Fibroblast of skin of right biceps (primary cell): ENCODE measurements at regions not wholly inside any gene's neighbourhood (a gene's known extent, or its start where the extent isn't known, plus 50 kb on each side); places are given as distances from the start of the nearest gene placed in this dataset.
A peak's percentile ranks its signal among the peaks of the same experiment; 100 is the strongest.
"Not testable (repeated sequence)": the region's sequence is repeated elsewhere in the genome, so short reads cannot be mapped to it uniquely, and the experiment has no call there.

ENCODE experiments used
- DNase-seq: peaks from one replicate; pipeline ENCODE4 v3.0.0-alpha.2; 2013

DNA sequence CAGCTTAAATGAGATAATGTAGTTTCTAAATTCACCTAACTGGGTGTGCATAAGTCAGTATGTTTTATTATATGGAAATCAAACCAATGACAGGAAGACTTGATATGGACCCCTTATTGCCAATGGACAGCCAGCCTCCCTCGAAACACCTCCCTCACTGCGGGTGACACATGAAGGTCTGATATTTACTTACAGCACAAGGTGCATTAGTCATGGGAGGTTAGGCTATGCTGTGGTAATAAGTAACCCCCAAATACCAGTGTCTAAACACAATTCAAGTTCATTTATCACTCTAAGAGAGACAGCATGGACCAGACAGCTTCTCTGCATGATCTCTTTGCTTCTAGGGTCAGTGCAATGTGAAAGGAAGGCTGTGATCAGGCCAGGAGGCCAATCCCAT lies 126.0 kb upstream of the KCNJ6 start:
- no peak for DNase-seq

DNA sequence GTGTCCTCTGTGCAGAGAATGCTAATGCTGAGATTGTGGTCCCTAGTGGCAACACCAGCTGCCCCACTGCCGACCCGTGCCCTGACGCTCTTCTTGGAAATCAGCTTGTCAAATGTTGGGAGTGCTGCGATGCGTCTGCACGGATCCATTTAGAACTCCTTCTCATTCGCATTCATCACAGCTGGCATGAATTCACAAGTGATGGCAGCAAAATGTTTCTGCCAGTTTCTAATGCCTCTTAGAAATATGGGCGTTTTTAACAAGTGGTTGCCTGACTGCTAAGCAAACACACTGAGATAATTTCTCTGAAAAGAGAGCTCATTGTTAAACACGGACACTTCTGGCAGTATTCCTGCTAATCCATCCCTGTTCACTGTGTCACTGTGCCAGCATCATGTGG lies 131.9 kb upstream of the KCNJ6 start:
- DNase-seq, result no peak

DNA sequence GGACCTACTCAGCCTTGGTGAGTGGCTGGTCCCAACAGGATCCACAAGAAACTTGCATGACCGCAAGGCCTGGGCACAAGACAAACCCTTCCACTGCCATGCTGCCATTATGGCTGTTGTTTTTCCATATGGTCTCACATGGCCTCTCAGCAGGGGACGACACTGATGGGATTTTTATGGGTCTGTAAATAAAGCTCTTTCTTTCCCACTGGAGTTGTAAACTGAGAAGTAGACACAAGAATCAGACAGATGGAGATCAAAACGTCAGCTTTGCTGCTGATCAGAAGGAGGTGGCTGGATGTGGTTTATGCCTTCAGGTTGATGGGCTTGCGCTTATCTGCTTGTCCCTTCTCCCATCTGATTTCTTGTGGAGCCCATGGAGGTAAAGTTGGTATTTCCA lies 138.1 kb upstream of the KCNJ6 start:
- DNase-seq, result no peak

DNA sequence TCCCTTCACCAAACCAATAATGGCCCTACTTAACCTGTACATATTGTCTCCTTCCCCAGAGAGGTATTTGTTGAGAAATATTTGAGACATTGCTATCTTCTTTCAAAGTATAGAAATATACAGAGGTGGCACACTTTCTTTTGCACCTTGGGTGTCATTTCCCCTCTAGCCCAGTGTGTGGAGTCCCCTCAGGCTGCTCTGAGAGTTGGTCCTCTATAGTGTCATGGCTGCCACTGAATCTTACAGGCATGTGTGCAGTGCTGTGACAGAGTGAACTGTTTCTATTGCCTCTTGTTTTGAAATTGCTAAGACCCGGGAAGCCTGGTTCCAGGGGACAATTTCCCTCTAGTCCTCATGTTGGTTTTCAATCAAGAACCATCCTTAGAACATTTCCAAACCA lies 140.2 kb upstream of the KCNJ6 start:
- no peak for DNase-seq

DNA sequence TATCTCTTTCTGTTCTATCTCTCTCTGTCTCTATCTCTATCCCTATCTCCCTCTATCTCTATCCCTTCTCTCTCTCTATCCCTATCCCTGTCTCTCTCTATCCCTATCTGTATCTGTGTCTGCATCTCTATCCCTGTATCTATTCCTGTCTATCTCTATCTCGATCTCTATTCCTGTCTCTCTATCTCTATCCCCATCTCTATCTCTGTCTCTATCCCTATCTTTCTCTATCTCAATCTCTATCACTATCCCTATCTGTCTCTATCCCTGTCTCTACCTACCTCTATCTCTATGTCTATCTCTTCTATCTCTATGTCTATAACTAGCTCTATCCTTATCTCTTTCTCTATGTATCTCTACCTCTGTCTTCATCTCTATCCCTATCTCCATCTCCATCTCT lies 141.4 kb upstream of the KCNJ6 start:
- DNase-seq, result no peak

DNA sequence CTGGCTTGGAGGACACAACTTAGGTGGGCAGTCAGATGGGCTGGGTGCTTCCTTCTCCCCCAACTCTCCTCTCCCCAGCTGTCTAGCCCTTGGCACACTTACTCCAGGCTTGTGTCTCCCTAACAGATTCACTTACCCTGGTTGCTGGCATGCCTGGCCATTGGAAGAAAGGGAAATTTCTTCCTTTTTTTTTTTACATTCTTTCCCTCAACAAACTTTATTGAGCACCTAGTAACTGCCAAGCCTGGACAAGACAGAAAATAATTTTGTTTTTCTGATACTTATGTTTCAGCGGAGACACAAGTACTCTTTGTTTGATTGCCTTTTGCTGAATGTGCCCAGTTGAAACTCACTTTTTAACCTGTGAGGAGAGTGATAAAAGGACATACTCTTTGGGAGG lies 144.3 kb upstream of the KCNJ6 start:
- DNase-seq, result no peak

DNA sequence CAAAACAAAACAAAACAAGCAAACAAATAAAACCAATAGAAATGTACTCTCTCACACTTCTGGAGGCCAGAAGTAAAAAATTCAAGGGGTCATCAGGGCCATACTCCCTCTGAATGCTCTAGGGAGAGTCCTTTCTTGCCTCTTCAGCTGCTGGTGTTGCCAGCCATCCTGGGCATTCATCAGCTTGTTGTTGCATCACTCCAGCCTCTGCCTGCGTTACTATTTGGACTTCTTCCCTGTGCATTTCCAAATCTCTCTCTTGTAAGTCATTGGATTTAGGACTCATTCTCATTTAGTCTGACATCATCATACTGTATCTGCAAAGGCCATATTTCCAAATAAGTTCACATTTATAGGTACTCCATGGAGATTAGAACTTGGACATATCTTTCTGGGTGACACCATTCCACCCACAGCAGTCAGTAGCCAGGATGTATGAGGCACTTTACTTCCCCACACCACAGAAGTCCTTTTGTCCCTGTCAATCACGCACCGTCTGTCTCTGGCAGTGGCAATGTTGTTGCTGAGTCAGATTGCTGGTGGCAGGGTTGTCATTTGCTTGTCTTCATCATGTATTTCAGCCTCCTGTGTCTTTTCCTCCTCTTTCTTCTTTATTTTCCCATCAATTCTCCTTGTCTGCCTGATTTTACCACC lies 151.0 kb upstream of the KCNJ6 start:
- DNase-seq, result no peak

DNA sequence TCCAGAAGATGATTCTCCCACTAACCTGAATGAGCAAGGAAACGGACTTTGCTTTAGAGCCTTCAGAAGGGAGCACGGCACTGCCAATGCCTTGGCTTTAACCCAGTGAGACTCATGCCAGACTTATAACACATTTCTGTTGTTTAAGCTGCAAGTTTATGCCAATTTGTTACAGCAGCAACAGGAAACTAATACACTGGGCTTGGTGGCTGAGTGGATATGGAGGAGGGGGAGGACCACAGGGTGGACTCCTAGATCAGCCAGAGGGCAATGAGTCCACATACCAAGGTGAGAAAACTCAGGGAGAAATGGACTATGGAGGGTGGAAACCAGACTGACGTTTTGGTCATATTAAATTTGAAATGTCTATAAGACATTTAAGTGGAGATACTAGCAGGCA lies 156.2 kb upstream of the KCNJ6 start:
- DNase-seq, result no peak

DNA sequence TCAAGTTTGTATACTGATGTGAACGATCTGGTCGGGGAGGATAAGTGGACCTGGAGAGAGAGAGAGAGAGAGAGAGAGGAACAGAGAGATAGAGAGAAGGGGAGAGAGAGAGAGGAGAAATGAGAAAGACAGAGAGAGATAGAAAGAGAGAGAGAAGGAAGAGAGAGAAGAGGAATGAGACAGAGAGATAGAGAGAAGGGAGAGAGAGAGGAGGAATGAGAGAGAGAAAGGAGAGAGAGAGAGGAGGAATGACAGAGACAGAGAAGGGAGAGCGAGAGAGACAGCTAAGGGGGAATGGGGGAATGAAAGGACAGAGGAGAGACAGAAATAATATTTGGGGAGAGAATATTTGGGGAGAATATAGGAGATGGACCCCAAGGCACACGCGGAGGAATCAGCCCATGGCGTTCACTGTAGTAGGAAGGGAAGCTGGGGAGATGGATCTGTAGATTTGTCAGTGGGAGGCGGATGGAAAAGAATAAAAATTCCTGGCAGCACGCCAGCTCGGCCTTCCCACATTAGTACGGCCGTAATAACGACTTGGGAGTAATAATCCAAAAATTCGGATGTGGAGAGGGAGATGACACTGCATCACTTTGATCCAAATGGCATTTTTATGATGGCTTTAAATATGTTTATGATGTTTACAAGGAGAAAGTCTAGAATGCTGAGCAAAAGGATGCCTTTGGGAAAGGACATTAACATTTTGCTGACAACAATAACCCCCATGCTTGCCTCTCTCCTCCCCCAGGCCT lies 159.8 kb upstream of the KCNJ6 start:
- peak; percentile 25 for DNase-seq

DNA sequence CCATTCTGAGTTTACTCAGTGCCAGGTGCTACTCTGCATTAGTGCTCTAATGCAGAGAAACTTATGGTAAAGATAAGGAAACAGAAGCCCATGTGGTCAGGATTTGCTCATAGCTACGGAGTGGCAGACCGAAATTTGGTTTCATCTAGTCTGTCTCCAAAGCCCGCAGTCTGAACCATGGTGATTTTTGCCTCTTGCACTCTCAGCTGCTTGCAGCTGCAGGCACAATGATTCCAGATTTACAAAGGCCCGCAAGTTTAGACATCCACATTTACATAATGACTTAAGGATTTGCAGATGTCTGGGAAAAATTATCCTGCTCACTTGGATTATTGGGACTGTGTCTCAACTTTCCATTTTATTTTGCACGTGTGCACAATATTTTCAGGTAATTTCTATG lies 161.3 kb upstream of the KCNJ6 start:
- no peak for DNase-seq

DNA sequence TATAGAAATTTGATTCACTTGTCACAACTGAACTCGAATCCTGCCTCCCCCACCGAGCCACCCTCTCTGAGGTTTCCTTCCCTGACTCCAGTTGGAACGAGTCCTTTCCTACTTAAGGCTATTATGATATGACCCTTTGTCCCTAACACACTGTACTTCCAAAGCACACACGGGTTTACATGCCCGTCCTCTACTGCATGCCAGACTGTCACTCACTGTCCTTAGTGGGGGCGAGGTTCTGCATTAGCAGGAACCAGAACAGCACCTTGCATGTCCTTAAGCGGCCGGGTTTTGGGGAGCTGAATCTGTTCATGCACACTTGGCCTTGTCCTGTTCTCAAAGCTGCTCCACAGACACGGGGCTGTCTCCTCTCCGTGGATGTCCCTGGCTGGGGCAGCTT lies 164.6 kb upstream of the KCNJ6 start:
- no peak for DNase-seq

DNA sequence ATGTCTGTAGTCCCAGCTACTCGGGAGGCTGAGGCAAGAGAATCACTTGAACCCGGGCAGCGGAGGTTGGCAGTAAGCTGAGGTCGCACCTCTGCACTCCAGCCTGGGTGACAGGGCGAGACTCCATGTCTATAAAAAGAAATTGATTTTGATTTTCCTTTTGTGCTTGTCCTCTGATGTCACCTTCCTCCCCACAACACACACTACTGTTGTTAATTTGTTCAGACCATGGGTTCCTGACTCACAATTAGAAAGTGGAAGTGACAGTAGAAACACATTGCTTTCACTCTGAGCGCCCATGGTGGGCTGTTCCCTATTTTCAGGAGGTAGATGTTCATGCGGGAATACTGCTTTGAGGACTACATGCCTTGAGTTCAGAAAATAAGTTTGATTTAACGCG lies 165.5 kb upstream of the KCNJ6 start:
- DNase-seq, result no peak

DNA sequence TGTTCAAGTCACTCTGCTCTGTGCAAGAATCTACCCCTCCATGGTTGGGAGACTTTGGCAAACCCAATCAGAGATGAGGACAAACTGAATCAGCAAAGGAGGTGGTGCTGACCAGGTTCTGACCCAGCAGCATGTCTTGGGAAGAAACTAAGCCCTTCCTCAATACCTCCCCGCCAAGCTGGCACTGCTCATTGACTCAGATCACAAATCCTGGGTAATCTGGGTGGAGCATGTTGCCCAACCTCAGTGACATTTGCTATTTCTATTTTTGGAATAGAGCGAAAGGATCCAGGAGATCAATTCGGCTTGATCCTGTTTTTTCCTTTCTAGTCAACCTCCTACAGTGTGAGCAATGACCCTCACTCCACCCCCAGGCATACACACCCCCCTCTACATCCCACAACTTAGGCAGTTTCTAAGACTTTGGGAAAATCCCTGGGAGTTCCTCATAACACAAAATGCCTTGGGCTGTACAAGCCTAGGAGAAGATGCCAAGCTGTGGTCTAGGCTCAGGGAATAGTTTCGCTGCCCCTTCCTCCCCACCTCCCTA lies 166.8 kb upstream of the KCNJ6 start:
- no peak for DNase-seq

DNA sequence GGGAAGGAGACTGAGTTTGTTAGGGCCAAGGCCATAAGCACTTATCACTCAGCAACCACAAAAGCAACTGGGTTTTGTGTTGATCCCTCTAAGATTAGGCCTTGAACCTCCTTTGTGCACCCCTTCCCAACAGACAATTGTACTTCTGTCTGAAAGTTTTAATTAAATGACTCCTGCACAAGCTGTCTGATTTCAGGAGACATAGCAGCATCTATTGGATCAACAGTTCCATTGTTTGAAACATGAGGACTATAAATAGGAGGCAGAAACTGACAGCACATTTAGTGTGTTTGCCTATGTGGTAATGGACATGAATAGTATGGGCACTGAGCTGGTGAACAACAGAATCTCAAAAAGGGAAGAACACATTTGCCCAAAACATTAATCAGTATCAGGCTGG lies 167.3 kb upstream of the KCNJ6 start:
- no peak for DNase-seq

DNA sequence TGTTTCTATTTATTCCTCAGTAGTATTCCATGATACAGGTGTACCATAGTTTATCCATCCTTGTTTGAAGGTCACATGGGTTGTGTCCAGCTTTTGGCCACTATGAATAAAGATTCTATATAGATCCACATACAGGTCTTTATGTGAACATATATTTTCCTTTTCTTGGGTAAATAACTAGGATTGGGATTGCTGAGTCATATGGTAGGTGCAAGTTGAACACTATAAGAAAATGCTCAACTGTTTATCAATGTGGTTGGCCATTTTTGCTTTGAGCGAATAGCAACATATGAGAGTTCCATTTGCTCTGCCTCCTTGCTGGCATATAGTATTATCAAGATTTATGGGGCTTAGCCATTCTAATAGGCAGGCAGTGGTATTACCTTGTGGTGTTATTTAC lies 170.2 kb upstream of the KCNJ15 start:
- no peak for DNase-seq

DNA sequence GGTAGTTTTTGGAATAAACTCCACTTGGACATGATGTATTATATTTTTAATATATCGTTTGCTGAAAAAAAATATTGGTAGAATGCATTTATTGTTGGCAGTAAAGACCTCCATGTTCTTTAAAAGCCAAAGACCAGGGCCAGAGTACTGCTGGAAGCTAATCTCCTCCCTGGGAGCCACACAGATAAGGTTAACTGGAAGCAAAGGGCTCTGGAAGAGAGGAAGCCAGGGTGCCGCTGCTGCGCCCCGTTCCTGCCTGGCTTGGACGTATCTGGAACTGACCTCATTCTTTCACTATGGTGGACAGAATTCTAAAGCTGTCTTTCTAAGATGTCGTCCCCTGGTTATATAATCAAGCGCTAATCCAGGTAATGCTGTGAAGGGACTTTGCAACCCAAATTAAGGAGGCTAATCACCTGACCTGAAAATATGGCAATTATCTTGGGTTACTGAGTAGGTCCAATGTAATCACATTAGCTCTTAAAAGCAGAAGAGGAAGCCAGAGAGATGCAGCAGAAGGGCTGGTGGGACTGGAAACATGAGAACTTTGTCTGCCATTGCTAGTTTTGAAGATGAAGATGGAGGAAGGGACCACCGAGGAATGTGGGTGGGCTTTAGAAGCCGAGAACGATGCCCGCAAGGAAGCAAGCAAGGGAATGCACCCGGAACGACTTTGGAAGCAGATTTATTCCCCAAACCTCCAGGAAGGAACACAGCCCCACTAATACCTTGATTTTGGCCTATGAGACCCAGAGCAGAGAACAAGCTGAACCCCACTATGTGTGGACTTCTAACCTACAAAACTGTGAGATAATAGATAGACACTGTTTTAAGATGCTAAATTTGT lies 167.7 kb upstream of the KCNJ15 start:
- no peak for DNase-seq

DNA sequence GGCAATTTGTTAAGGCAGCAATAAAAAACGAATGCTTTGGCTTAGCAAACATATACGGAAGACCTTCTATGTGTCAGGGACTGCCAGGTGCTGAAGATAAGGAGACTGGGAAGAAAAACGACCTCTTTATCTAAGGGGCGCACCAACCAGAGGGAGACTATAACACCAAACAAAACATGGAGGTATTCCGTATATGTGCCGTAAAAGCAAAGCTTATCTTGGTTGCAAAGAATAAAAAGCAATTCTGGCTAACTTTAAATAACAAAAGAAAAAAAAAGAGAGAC lies 167.1 kb upstream of the KCNJ15 start:
- no peak for DNase-seq

DNA sequence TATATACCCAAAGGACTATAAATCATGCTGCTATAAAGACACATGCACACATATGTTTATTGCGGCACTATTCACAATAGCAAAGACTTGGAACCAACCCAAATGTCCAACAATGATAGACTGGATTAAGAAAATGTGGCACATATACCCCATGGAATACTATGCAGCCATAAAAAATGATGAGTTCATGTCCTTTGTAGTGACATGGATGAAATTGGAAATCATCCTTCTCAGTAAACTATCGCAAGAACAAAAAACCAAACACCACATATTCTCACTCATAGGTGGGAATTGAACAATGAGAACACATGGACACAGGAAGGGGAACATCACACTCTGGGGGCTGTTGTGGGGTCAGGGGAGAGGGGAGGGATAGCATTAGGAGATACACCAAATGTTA lies 165.7 kb upstream of the KCNJ15 start:
- not testable (repeated sequence) for DNase-seq

DNA sequence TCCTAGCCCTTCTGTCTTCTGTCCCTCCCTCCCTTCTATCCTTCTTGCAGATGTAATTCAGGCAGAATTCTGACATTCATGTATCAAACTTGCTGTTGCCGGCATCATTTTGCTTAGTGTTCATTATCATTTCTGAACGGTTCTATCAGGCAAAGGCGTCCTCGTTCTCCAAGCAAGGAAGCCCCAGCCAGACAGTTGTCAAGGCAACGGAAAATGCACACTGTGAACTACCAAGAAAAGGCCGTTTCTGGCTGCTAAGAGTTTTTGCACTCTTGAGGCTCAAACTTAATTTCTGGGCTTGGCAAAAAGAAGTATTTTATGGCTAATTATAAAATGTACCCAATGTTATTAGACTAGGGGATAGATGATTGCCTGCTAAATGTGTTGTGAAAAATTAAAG lies 164.7 kb upstream of the KCNJ15 start:
- no peak for DNase-seq

DNA sequence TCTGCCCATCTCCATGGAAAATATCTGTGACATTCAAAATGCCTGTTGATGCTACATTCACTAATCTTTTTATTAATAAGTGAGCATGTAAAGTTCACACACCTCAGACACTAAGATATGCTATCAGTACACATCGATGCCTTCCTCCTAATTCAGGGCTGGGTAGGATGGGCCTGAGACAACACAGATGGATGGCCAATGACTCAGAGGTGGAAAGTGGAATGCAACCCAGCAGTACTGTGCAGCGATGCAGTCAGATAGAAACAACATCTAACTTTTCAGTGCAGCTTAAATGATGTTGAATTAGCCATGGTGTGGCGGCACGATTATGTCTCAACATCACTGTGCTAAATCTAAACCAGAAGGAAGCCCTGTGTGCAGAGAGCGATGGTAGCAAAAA lies 161.6 kb upstream of the KCNJ15 start:
- peak; percentile 30 for DNase-seq

DNA sequence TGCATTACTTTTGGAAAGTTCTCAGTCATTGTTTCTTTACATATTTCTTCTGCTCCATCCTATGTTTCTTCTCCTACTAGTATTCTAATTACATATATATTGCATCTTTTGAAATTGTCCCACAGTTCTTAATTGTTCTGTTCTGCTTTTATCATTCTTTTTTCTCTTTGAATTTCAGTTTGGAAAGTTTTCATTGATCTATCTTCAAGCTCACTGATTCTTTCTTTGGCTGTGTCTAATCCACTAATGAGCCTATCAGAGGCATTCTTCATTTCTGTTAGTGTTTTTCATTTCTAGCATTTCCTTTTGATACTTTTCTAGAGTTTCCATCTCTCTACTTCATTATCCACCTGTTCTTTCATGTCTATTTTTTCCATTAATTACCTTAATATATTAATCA lies 159.0 kb upstream of the KCNJ15 start:
- no peak for DNase-seq

DNA sequence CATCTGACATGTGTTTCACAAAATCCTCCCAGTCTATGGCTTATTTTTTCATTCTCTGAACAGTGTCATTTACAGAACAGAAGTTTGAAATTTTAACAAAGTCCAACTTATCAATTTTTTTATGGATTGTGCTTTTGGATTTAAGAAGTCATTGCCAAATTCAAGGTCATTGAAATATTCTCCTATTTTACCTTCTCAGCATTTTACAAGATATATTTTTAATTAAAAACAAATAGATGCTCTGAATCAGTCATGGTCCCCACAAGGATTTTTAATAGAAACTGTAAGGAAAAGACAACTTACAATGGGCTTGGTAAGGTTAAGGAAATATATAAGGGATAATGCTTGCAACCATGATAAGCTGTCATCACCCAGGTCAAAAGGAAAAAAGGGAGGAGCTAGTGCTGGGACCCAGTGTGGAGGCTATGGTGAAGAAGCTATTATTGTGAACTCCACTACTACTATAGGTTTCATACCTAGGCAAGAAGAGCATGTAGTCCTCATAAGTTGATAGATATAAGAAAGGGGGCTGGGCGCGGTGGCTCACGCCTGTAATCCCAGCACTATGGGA lies 144.5 kb upstream of the KCNJ15 start:
- no peak for DNase-seq

DNA sequence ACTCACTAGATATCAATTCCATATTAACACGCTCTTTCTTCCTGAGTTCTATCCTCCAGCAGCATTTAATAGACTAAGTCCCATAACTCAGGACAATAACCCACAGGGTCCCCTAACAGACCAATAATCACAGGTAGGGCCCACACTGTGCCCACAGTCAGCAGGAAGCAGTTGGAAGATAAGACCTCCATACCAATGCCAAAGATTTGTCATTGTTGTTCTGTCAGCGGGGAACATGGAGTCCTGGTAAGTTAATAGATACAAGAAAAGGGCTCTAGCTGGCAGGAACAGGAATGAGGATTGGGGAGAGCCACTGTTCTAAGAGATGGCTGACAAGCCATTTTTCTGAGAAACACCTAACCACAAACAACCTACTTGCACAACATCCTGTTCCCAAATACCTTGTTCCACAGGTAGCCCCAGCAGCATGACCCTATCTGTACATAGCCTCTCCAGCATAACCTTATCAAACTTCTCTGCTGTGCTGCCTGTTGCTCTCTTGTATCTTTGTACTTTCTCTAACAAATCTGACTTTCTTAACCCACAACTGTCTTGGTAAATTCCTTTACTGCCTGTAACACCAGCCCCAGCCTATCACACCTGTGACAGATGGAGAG lies 142.0 kb upstream of the KCNJ15 start:
- no peak for DNase-seq
